ENCODE measurements at regions not wholly inside any gene's neighbourhood (a gene's known extent, or its start where the extent isn't known, plus 50 kb on each side); places are given as distances from the start of the nearest gene placed in this dataset.

DNA sequence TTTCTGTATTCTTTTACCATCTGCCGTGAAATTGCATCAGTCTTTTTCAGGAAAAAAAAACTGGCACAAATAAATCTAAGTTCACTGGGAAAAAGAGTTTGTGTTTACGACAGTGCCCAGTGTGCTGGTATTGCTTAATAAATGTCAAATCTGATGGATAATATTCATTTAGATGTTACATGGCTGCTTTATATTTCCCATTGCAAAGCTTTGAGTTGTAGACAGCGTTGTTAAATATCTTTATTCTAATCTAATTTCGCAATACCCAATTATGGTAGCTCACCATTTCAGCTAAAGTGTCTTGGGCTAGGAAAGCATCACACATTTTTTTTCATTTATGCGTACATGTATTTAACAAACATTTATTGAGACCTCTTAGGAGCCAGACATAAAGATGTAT lies 1994.5 kb upstream of the FLRT2 start:
- TF ChIP-seq, protein P1, sequence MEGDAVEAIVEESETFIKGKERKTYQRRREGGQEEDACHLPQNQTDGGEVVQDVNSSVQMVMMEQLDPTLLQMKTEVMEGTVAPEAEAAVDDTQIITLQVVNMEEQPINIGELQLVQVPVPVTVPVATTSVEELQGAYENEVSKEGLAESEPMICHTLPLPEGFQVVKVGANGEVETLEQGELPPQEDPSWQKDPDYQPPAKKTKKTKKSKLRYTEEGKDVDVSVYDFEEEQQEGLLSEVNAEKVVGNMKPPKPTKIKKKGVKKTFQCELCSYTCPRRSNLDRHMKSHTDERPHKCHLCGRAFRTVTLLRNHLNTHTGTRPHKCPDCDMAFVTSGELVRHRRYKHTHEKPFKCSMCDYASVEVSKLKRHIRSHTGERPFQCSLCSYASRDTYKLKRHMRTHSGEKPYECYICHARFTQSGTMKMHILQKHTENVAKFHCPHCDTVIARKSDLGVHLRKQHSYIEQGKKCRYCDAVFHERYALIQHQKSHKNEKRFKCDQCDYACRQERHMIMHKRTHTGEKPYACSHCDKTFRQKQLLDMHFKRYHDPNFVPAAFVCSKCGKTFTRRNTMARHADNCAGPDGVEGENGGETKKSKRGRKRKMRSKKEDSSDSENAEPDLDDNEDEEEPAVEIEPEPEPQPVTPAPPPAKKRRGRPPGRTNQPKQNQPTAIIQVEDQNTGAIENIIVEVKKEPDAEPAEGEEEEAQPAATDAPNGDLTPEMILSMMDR (IDR thresholded peaks at IDR 0.05), result no peak
- no peak for TF ChIP-seq POLR2A (IDR thresholded peaks at IDR 0.05)

Measured in upper lobe of left lung (tissue), 4 donors.